DND-41 (cell line): ENCODE measurements at regions not wholly inside any gene's neighbourhood (a gene's known extent, or its start where the extent isn't known, plus 50 kb on each side); places are given as distances from the start of the nearest gene placed in this dataset.
"Not testable (repeated sequence)": the region's sequence is repeated elsewhere in the genome, so short reads cannot be mapped to it uniquely, and the experiment has no call there.

Source experiments
- ATAC-seq: fragments of 200-7000 bp; cut with Tn5 transposase; 3 replicates; pipeline ENCODE4 v1.9.1; 2021; ENCODE audit warnings: low read depth; ENCODE audit not compliant: insufficient read depth
- DNase-seq: peaks from one replicate; pipeline ENCODE4 v3.0.0-alpha.2; 2020
- H2AFZ ChIP-seq: 2 replicates; pipeline ENCODE4 v1.6.0; 2012; ENCODE audit warnings: low read depth, low read length
- H3K27ac ChIP-seq: 2 replicates; pipeline ENCODE4 v1.5.1; 2012; ENCODE audit warnings: low read length, inconsistent platforms
- H3K27me3 ChIP-seq: fragments of 200-600 bp; sonication (generic); 2 replicates; pipeline ENCODE4 v1.6.0; 2012; ENCODE audit warnings: low read length, mild to moderate bottlenecking, inconsistent platforms; ENCODE audit not compliant: insufficient read depth, poor library complexity
- H3K36me3 ChIP-seq: 2 replicates; pipeline ENCODE4 v1.5.1; 2012; ENCODE audit warnings: low read length, inconsistent platforms; ENCODE audit not compliant: insufficient read depth
- H3K4me1 ChIP-seq: 2 replicates; pipeline ENCODE4 v1.5.1; 2012; ENCODE audit warnings: mild to moderate bottlenecking, low read length; ENCODE audit not compliant: insufficient read depth
- H3K4me2 ChIP-seq: 2 replicates; pipeline ENCODE4 v1.6.0; 2012; ENCODE audit warnings: mild to moderate bottlenecking, moderate library complexity, low read length, inconsistent platforms; ENCODE audit not compliant: insufficient read depth
- H3K4me3 ChIP-seq, 2 experiments: fragments of 200-600 bp in 1 of 2; shearing (Covaris generic) in 1 of 2; 2 replicates each; pipeline ENCODE4 v1.5.1; 2012 to 2016; ENCODE audit warnings: inconsistent platforms in 2 of 2, low read length in 2 of 2, mild to moderate bottlenecking in 2 of 2, low read depth in 1 of 2, moderate library complexity in 1 of 2
- H3K79me2 ChIP-seq: 2 replicates; pipeline ENCODE4 v1.6.0; 2012; ENCODE audit warnings: low read length, inconsistent platforms; ENCODE audit not compliant: insufficient read depth
- H3K9ac ChIP-seq: 2 replicates; pipeline ENCODE4 v1.6.0; 2012; ENCODE audit warnings: low read depth, mild to moderate bottlenecking, inconsistent platforms, low read length, moderate library complexity
- H3K9me3 ChIP-seq: 2 replicates; pipeline ENCODE4 v1.5.1; 2012; ENCODE audit warnings: low read length, moderate library complexity, mild to moderate bottlenecking, inconsistent platforms; ENCODE audit not compliant: insufficient read depth, severe bottlenecking
- H4K20me1 ChIP-seq: 2 replicates; pipeline ENCODE4 v1.6.0; 2012; ENCODE audit warnings: low read length; ENCODE audit not compliant: insufficient read depth
- EZH2 ChIP-seq: IDR thresholded peaks from 3 replicates; pipeline ENCODE4 v1.6.1; 2012; ENCODE audit warnings: borderline replicate concordance, low read depth, mild to moderate bottlenecking, moderate library complexity, low read length, inconsistent platforms; ENCODE audit not compliant: severe bottlenecking
- TF ChIP-seq, protein P1 (sequence below): IDR thresholded peaks from 2 replicates; pipeline ENCODE4 v1.5.1; 2012; ENCODE audit warnings: borderline replicate concordance, low read length, moderate library complexity, mild to moderate bottlenecking; ENCODE audit not compliant: poor library complexity, severe bottlenecking; ENCODE audit errors: extremely low read depth

DNA sequence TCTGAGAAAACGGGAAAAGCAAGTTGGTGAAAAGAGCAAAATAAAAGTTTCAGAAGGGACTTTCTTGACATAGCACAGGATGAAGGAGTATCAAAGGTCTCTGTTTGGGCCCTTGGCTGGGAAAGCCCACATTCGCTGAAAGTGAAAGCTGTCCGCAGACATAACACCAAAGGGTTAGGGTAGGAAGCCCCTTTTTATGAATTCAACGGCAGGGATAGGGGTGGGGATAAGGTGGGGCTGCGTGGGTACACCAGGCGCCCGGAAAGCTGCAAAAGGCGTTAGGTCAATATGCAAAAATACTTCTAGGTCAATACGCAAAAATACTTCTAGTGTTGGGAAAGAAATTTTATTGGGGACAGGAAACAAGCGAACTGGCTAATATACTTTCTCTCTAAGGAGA is 135.1 kb downstream of the OR2B2 start:
- H3K4me2 ChIP-seq = no peak overlapping the region
- no peak overlapping the region for H3K9ac ChIP-seq
- H2AFZ ChIP-seq = no peak overlapping the region
- H3K36me3 ChIP-seq = no peaks in the 10 kb centered on the region
- no peaks in the 10 kb centered on the region for H3K27me3 ChIP-seq
- peaks cover 10% of the 10 kb centered on the region for H3K4me1 ChIP-seq
- no peak overlapping the region for H3K4me3 ChIP-seq
- DNase-seq (no peak), ATAC-seq (no peak)
- H3K9me3 ChIP-seq = no peaks in the 10 kb centered on the region
- H4K20me1 ChIP-seq = no peaks in the 10 kb centered on the region
- H3K79me2 ChIP-seq = no peaks in the 10 kb centered on the region
- no peak for TF ChIP-seq EZH2
- TF ChIP-seq, protein P1, sequence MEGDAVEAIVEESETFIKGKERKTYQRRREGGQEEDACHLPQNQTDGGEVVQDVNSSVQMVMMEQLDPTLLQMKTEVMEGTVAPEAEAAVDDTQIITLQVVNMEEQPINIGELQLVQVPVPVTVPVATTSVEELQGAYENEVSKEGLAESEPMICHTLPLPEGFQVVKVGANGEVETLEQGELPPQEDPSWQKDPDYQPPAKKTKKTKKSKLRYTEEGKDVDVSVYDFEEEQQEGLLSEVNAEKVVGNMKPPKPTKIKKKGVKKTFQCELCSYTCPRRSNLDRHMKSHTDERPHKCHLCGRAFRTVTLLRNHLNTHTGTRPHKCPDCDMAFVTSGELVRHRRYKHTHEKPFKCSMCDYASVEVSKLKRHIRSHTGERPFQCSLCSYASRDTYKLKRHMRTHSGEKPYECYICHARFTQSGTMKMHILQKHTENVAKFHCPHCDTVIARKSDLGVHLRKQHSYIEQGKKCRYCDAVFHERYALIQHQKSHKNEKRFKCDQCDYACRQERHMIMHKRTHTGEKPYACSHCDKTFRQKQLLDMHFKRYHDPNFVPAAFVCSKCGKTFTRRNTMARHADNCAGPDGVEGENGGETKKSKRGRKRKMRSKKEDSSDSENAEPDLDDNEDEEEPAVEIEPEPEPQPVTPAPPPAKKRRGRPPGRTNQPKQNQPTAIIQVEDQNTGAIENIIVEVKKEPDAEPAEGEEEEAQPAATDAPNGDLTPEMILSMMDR = no peak
- no peak overlapping the region for H3K27ac ChIP-seq

DNA sequence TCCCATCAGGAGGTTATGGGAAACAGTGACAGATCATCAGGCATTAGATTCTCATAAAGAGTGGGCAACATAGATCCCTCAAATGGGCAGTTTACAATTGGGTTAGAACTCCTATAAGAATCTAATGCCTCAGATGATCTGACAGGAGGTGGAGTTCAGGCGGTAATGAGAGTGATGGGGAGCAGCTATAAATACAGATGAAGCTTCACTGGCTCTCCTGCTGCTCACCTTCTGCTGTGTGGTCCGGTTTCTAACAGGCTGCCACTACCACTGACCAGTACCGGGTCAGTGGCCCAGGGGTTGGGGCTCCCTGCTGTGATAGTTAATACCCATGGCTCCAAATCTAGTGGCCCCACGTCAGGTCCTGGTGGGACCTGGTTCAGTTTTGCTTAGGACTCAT is 135.7 kb downstream of the OR2B2 start:
- DNase-seq (no peak), ATAC-seq (no peak)
- no peak overlapping the region for H3K9ac ChIP-seq
- no peak overlapping the region for H3K4me3 ChIP-seq
- H3K27ac ChIP-seq = no peak overlapping the region
- no peak for TF ChIP-seq EZH2
- TF ChIP-seq, protein P1 = no peak
- no peaks in the 10 kb centered on the region for H3K9me3 ChIP-seq
- no peaks in the 10 kb centered on the region for H3K79me2 ChIP-seq
- H3K4me1 ChIP-seq = peaks cover 15% of the 10 kb centered on the region
- no peaks in the 10 kb centered on the region for H3K27me3 ChIP-seq
- H2AFZ ChIP-seq = no peak overlapping the region
- H3K4me2 ChIP-seq = no peak overlapping the region
- no peaks in the 10 kb centered on the region for H4K20me1 ChIP-seq
- H3K36me3 ChIP-seq = no peaks in the 10 kb centered on the region

DNA sequence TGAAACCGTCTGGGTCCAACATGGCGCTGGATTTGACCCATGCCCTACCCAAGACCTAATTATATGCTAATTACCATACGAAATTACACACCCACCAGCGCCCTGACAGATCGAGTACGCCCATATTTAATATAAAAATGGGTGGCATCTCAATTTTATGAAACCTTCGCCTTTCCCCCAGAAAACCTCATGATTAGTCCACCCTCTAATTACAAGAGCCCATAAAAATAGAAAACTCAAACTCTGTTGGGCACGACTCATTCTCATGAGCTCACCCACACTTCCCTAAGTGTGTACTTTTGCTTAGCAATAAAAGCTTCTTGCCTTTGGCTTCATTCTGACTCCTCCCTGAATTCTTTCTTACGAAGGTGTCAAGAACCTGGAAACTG is 136.4 kb downstream of the OR2B2 start:
- Histone ChIP-seq H3K27me3 (no peaks in the 10 kb centered on the region), H3K4me2 (no peak overlapping the region)
- DNase-seq = no peak

DNA sequence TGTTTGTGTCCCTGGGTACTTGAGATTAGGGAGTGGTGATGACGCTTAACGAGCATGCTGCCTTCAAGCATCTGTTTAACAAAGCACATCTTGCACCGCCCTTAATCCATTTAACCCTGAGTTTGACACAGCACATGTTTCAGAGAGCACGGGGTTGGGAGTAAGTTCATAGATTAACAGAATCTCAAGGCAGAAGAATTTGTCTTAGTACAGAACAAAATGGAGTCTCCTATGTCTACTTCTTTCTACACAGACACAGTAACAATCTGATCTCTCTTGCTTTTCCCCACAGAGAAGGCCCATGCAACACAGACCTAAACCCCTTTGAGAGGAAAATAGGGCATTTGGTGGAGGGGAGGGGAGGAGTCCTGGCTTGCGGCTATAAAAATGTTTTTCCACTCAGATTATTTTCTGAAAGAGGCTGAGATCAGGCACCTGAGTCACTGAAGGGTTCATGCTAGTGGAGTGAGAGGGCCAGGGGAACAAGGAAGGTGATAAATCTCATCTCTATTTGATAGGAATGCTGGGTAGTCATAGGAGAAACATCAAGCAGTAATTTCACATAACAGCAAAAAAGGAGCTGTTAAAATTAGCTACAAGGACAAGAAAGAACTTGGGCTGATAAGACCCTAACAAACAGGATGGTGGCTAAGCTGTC is 136.9 kb downstream of the OR2B2 start:
- not testable (repeated sequence) for ATAC-seq, H3K9ac ChIP-seq, DNase-seq, H3K27me3 ChIP-seq, H3K4me2 ChIP-seq, H3K9me3 ChIP-seq, H3K36me3 ChIP-seq, H3K4me3 ChIP-seq, H3K79me2 ChIP-seq, H4K20me1 ChIP-seq, H3K27ac ChIP-seq, H2AFZ ChIP-seq
- peaks cover 15% of the 10 kb centered on the region for H3K4me1 ChIP-seq

More for the DNA sequence above, 136.4 kb downstream of the OR2B2 start:
- H2AFZ ChIP-seq = no peak overlapping the region
- H3K4me1 ChIP-seq = peaks cover 15% of the 10 kb centered on the region
- no peaks in the 10 kb centered on the region for H3K79me2 ChIP-seq
- H4K20me1 ChIP-seq = no peaks in the 10 kb centered on the region
- no peaks in the 10 kb centered on the region for H3K36me3 ChIP-seq
- H3K27ac ChIP-seq = no peak overlapping the region
- H3K9me3 ChIP-seq = no peaks in the 10 kb centered on the region
- ATAC-seq = no peak
- H3K4me3 ChIP-seq = no peak overlapping the region
- no peak overlapping the region for H3K9ac ChIP-seq
- TF ChIP-seq, protein P1 = no peak
- TF ChIP-seq EZH2 = no peak

DNA sequence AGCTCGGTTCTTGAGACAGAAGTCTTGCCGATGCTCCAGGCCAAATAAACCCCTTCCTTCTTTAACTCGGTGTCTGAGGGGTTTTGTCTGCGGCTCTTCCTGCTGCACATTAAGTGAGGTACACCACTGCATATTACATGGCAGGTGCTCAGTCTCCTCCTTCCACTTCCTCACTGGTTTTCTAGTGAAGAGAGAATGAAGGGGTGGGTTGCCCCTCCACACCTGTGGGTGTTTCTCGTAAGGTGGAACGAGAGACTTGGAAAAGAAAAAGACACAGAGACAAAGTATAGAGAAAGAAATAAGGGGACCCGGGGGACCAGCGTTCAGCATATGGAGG is 138.0 kb downstream of the OR2B2 start:
- H3K79me2 ChIP-seq, ATAC-seq, H3K9ac ChIP-seq, H4K20me1 ChIP-seq, H3K4me3 ChIP-seq, H3K27ac ChIP-seq, H3K27me3 ChIP-seq, H3K9me3 ChIP-seq, H3K36me3 ChIP-seq, H3K4me2 ChIP-seq, H2AFZ ChIP-seq, DNase-seq: not testable (repeated sequence)
- H3K4me1 ChIP-seq = peaks cover 15% of the 10 kb centered on the region
